22Rv1 (cell line): ENCODE measurements at regions not wholly inside any gene's neighbourhood (a gene's known extent, or its start where the extent isn't known, plus 50 kb on each side); places are given as distances from the start of the nearest gene placed in this dataset.

ENCODE experiments used
- CTCF ChIP-seq: fragments of 450-650 bp; IDR thresholded peaks from 2 replicates; pipeline ENCODE4 v1.5.1; 2017; ENCODE audit warnings: mild to moderate bottlenecking
- ZFX ChIP-seq: fragments of 450-650 bp; IDR thresholded peaks from 2 replicates; pipeline ENCODE4 v1.6.1; 2017; ENCODE audit warnings: antibody characterized with exemption, borderline replicate concordance

- TF ChIP-seq CTCF (no peak), ZFX (no peak)
These were observed 82.2 kb upstream of the AK4 start for GRCh38 chr1:65065524-65066418.
